HFFc6 (cell line): ENCODE measurements at regions not wholly inside any gene's neighbourhood (a gene's known extent, or its start where the extent isn't known, plus 50 kb on each side); places are given as distances from the start of the nearest gene placed in this dataset.

ENCODE experiments used
- DNase-seq: peaks from one replicate; pipeline ENCODE4 v3.0.0-alpha.2; 2018
- H3K27ac Mint-ChIP-seq: 2 replicates; pipeline ENCODE4 v1.8.0; 2020; ENCODE audit warnings: mild to moderate bottlenecking, mixed read lengths
- H3K27me3 Mint-ChIP-seq: 2 replicates; pipeline ENCODE4 v1.8.0; 2021; ENCODE audit warnings: mild to moderate bottlenecking, moderate library complexity, mixed read lengths; ENCODE audit not compliant: insufficient read depth
- H3K36me3 Mint-ChIP-seq: 2 replicates; pipeline ENCODE4 v1.8.0; 2021; ENCODE audit warnings: low read depth, mixed read lengths
- H3K4me1 Mint-ChIP-seq: 2 replicates; pipeline ENCODE4 v1.8.0; 2020; ENCODE audit warnings: low read depth, mixed read lengths
- H3K4me3 Mint-ChIP-seq: 2 replicates; pipeline ENCODE4 v1.8.0; 2020; ENCODE audit warnings: mild to moderate bottlenecking, moderate library complexity, mixed read lengths
- H3K9me3 Mint-ChIP-seq: 2 replicates; pipeline ENCODE4 v1.8.0; 2020; ENCODE audit warnings: mild to moderate bottlenecking, mixed read lengths
- TF ChIP-seq, protein P1 (sequence below): fragments of 200-600 bp; sonication (generic); IDR thresholded peaks from 2 replicates; pipeline ENCODE4 v1.5.0; 2021; ENCODE audit warnings: antibody characterized with exemption, mild to moderate bottlenecking

GRCh38 chr5:106097340-106097739 is 1573.4 kb downstream of the EFNA5 start:
- Mint-ChIP-seq H3K27me3 (no peaks in the 10 kb centered on the region), H3K9me3 (peaks cover 44% of the 10 kb centered on the region), H3K4me1 (no peaks in the 10 kb centered on the region), H3K36me3 (no peaks in the 10 kb centered on the region), H3K4me3 (no peak overlapping the region), H3K27ac (no peak overlapping the region)
- TF ChIP-seq, protein P1, sequence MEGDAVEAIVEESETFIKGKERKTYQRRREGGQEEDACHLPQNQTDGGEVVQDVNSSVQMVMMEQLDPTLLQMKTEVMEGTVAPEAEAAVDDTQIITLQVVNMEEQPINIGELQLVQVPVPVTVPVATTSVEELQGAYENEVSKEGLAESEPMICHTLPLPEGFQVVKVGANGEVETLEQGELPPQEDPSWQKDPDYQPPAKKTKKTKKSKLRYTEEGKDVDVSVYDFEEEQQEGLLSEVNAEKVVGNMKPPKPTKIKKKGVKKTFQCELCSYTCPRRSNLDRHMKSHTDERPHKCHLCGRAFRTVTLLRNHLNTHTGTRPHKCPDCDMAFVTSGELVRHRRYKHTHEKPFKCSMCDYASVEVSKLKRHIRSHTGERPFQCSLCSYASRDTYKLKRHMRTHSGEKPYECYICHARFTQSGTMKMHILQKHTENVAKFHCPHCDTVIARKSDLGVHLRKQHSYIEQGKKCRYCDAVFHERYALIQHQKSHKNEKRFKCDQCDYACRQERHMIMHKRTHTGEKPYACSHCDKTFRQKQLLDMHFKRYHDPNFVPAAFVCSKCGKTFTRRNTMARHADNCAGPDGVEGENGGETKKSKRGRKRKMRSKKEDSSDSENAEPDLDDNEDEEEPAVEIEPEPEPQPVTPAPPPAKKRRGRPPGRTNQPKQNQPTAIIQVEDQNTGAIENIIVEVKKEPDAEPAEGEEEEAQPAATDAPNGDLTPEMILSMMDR: no peak
- no peak for DNase-seq

- peaks cover 40% of the 10 kb centered on the region for H3K9me3 Mint-ChIP-seq
- H3K4me3 Mint-ChIP-seq: no peak overlapping the region
- no peaks in the 10 kb centered on the region for H3K27me3 Mint-ChIP-seq
- TF ChIP-seq, protein P1: no peak
- DNase-seq: no peak
- no peaks in the 10 kb centered on the region for H3K4me1 Mint-ChIP-seq
- no peaks in the 10 kb centered on the region for H3K36me3 Mint-ChIP-seq
- H3K27ac Mint-ChIP-seq: no peak overlapping the region
Measured at GRCh38 chr5:106094839-106095238, 1575.9 kb downstream of the EFNA5 start.

DNA sequence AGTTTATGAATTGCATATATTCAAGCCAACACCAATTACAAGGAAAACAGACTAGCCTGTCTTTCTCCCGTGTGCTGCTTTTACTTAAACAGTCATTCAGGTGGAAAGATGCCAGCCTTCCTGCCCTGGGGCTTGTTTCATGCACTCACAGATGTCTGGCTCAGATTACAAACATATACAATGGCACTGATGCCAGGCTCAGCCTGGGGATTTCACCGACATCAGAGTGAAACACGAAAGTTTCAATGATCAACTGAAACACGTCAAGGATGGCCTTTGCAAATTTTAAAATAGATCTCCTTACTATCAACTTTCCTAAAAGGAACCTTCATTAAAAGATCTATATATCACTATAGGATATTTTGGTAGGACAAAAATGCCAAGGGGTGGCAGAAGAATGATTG is 1576.5 kb downstream of the EFNA5 start:
- TF ChIP-seq, protein P1: no peak
- Mint-ChIP-seq H3K4me3 (no peak overlapping the region), H3K27ac (no peak overlapping the region), H3K9me3 (peaks cover 40% of the 10 kb centered on the region), H3K27me3 (no peaks in the 10 kb centered on the region), H3K36me3 (no peaks in the 10 kb centered on the region), H3K4me1 (no peaks in the 10 kb centered on the region)
- no peak for DNase-seq

DNA sequence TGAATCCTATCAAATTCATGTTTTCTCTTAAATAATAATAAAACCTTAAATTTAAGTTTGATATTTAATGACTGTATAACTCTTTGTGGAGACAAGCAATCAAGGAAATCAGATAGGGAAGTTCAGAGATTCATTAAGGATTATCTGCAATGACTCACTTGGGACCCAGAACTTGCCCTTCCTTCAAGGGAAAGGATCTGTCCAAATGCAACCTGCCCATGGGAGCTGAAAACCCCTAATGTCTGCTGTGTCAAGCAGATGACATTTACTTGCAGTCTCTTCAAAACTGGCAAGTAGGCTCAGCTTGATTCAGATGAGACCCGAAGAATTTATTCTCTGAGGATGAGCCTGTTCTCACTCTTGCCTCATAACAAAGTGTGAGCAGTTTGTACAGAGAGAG is 1577.6 kb downstream of the EFNA5 start:
- H3K27me3 Mint-ChIP-seq: no peaks in the 10 kb centered on the region
- no peak overlapping the region for H3K4me3 Mint-ChIP-seq
- TF ChIP-seq, protein P1: no peak
- H3K36me3 Mint-ChIP-seq: no peaks in the 10 kb centered on the region
- no peak for DNase-seq
- H3K4me1 Mint-ChIP-seq: no peaks in the 10 kb centered on the region
- peaks cover 33% of the 10 kb centered on the region for H3K9me3 Mint-ChIP-seq
- no peak overlapping the region for H3K27ac Mint-ChIP-seq

GRCh38 chr5:106092455-106092854 is 1578.3 kb downstream of the EFNA5 start:
- Mint-ChIP-seq H3K9me3 (peaks cover 31% of the 10 kb centered on the region), H3K36me3 (no peaks in the 10 kb centered on the region), H3K27me3 (no peaks in the 10 kb centered on the region), H3K4me1 (no peaks in the 10 kb centered on the region), H3K27ac (no peak overlapping the region), H3K4me3 (no peak overlapping the region)
- no peak for DNase-seq
- TF ChIP-seq, protein P1: no peak

- DNase-seq: no peak
- TF ChIP-seq, protein P1: no peak
- Mint-ChIP-seq H3K27ac (no peak overlapping the region), H3K27me3 (no peaks in the 10 kb centered on the region), H3K9me3 (peaks cover 23% of the 10 kb centered on the region), H3K4me3 (no peak overlapping the region), H3K36me3 (no peaks in the 10 kb centered on the region), H3K4me1 (no peaks in the 10 kb centered on the region)
Measured at GRCh38 chr5:106089073-106089472, 1581.7 kb downstream of the EFNA5 start.
